ENCODE measurements at regions not wholly inside any gene's neighbourhood (a gene's known extent, or its start where the extent isn't known, plus 50 kb on each side); places are given as distances from the start of the nearest gene placed in this dataset.

DNA sequence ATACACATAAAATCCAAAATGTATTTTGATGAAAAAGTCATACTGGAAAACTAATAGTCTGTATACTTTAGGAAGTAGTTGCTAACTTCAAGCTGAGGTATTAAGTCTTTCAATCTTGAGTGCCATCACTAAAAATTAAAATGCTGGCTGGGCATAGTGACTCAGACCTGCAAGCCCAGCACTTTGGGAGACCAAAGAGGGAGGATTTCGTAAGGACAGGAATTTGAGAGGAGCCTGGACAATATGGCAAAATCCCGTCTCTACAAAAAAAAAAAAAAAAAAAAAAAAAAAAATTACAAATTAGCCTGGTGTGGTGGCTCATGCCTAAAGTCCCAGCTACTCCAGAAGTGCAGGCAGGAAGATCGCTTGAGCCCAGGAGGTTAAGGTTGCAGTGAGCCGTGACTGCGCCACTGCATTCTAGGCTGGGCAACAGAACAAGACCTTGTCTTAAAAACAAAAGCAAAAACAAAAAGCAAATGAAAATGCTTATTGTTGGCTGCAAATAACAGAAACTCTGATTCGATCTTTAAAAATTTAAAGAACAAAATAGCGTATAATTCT is 1994.2 kb upstream of the PCDH20 start:
- H3K4me3 ChIP-seq (ENCODE audit: control insufficient read depth, low read depth, low read length): no peak overlapping the region
- TF ChIP-seq CTCF (conservative IDR thresholded peaks at IDR 0.05; ENCODE audit: control insufficient read depth, insufficient read depth, low read depth, low read length): no peak
- DNase-seq (ENCODE audit: low read depth): peak; percentile 2

GRCh38 chr13:63408331-63409189 is 1992.9 kb upstream of the PCDH20 start:
- no peak for TF ChIP-seq CTCF (conservative IDR thresholded peaks at IDR 0.05; ENCODE audit: control insufficient read depth, insufficient read depth, low read depth, low read length)
- DNase-seq (ENCODE audit: low read depth): peak; percentile 31
- no peak overlapping the region for H3K4me3 ChIP-seq (ENCODE audit: control insufficient read depth, low read depth, low read length)

DNA sequence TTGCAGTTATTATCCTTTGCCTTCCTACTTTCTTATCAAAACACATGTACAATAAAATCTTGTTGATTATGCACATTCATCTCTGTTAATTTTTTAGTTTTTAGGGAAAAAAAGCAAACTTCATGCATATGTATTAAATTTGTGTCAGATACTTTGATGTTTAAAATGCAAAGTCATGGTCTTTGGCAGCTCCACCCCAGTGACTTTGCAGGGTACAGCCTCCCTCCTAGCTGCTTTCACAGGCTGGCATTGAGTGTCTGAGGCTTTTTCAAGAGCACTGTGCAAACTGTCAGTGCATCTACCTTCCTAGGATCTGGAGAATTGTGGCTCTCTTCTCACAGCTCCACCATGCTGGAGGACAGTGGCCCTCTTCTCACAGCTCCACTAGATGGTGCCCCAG is 1988.1 kb upstream of the PCDH20 start:
- TF ChIP-seq CTCF (conservative IDR thresholded peaks at IDR 0.05; ENCODE audit: control insufficient read depth, insufficient read depth, low read depth, low read length): no peak
- no peak overlapping the region for H3K4me3 ChIP-seq (ENCODE audit: control insufficient read depth, low read depth, low read length)
- no peak for DNase-seq (ENCODE audit: low read depth)

GRCh38 chr13:63396746-63397145 is 1981.1 kb upstream of the PCDH20 start:
- TF ChIP-seq CTCF (conservative IDR thresholded peaks at IDR 0.05; ENCODE audit: control insufficient read depth, insufficient read depth, low read depth, low read length): no peak
- H3K4me3 ChIP-seq (ENCODE audit: control insufficient read depth, low read depth, low read length): no peak overlapping the region
- no peak for DNase-seq (ENCODE audit: low read depth)

DNA sequence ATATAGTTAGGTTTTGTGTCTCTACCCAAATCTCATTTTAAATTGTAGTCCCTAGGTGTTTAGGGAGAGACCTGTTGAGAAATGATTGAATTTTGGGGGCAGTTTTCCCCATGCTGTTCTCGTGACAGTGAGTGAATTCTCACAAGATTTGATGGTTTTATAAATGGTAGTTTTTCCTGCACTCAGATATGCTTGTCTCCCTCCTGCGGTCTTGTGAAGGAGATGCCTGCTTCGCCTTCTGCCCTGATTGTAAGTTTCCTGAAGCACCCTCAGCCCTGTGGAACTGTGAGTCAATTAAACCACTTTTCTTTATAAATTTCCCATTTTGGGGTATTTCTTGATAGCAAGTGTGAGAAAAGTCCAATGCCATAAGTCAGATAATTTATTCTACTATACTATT is 1977.5 kb upstream of the PCDH20 start:
- no peak overlapping the region for H3K4me3 ChIP-seq (ENCODE audit: control insufficient read depth, low read depth, low read length)
- no peak for TF ChIP-seq CTCF (conservative IDR thresholded peaks at IDR 0.05; ENCODE audit: control insufficient read depth, insufficient read depth, low read depth, low read length)
- no peak for DNase-seq (ENCODE audit: low read depth)

- no peak for TF ChIP-seq CTCF (conservative IDR thresholded peaks at IDR 0.05; ENCODE audit: control insufficient read depth, insufficient read depth, low read depth, low read length)
- no peak overlapping the region for H3K4me3 ChIP-seq (ENCODE audit: control insufficient read depth, low read depth, low read length)
- no peak for DNase-seq (ENCODE audit: low read depth)
Measured at GRCh38 chr13:63389756-63390155, 1974.1 kb upstream of the PCDH20 start.

Measured in fibroblast of mammary gland (primary cell).